ENCODE measurements at regions not wholly inside any gene's neighbourhood (a gene's known extent, or its start where the extent isn't known, plus 50 kb on each side); places are given as distances from the start of the nearest gene placed in this dataset.

DNA sequence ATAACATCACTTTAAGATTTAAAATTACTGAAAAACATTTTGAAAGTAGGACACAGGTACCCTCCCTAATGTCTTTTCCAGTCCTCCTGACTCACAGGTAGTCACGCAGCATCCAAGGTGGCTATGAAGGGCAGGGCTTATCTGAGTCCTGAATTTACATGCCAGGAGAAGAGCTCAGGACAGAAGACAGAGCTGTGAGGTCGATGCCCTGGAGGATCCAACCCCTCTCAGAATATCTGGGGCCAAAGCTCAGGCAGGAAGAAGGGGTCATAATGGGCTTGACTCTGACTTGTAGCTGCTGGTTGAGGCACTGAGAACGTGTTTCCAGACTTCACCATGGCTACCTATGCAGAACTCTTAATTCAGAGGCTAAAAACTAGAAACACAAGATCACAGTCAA, 177.5 kb downstream of the AASDH start:
- no peak for DNase-seq (ENCODE audit: low read depth in 2 of 2, low spot score in 1 of 2)

DNA sequence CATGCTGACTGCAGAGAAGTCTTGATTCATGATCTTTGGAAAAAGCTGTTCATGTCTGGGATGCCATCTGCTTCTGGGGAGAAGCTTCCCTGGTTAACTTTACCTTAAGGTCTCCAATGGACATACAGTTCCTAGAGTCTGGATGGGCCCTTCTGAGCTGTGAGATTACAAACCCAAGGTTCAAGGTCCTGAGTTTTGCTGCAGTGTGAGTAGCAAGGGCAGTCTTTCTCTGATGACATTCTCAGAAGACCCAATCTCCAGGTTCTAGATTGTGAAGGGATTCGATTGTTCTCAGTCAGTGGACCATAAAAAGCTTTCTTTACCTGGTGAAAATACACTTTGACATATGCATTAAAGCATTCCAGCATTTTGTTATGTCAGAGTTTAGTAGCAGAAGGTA, 179.2 kb downstream of the AASDH start:
- no peak for DNase-seq (ENCODE audit: low read depth in 2 of 2, low spot score in 1 of 2)

DNA sequence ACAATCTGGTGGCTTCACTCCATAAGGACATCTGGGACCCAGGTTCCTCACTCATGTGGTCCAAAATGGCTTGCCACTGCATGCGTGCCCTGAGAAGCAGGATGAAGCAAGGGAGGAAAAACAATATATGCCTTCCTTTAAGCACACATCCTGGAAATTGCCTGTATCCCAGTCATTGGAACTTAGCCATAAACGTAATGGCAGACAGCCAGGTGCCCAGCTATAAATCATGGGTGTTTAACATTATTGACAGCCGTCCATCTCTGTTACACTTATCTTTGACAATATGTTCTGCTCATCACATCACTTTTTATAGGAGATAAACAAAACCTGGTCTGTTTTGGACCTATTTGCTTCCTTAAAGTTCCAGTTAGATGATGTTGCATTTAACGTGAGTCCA, 181.0 kb downstream of the AASDH start:
- no peak for DNase-seq (ENCODE audit: low read depth in 2 of 2, low spot score in 1 of 2)

DNA sequence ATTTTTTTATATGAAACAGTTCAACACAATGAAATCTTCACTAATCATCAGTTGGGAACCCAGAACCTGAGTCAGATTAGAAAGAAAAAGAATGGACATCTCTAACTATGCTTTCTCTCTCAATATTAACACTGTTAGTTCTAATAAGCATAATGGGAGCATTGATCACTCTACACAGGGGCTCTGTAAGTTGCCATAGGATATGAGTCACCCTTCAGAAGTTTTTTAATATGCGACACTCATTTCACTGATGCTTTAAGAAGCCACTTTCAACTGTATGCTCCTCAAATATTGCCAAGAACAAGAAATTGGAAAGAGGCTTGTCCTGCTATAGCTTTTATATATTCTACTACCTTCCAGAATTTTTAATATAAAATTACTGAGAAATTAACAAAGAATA, 187.0 kb downstream of the AASDH start:
- no peak for DNase-seq (ENCODE audit: low read depth in 2 of 2, low spot score in 1 of 2)

GRCh38 chr4:56198265-56198664, 189.0 kb downstream of the AASDH start:
- DNase-seq (ENCODE audit: low read depth in 2 of 2, low spot score in 1 of 2): no peak

DNA sequence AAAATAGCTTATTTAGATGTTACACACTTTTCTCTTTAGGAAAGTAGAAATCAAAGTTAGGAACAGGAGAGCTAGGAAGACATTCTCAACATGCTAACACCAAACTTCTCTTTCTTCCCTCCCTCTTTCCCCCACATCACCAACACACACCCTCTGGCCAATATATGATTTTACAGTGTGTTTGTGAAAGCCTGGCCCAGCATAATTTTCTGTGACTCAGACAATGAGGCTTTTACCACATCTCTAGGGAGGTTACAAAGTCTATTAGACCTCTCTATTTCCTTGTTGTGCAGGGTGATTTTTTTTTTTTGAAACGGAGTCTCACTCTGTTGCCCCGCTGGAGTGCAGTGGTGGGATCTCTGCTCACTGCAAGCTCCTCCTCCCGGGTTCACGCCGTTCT, 189.9 kb downstream of the AASDH start:
- no peak for DNase-seq (ENCODE audit: low read depth in 2 of 2, low spot score in 1 of 2)

- DNase-seq (ENCODE audit: low read depth in 2 of 2, low spot score in 1 of 2): no peak
Measured at GRCh38 chr4:56195025-56195424, 192.3 kb downstream of the AASDH start.

DNA sequence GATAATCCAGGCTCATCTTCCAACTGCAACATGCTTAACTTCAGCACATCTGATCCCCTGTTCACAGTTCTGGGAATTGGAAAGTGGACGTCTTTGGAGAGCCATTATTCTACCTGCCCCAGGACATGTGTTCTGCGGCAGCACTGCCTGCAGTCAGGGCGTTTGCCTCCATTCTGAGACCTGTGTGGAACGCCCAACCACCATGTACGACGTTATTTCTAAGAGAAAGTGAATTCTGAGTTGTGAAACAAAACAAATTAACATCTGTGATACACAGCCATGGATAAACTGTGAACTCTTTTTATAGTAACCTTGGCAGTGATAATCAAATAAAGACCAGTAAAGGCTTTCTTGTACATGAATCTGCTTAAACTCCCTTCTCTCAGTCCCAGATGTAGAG, 195.8 kb downstream of the AASDH start:
- DNase-seq (ENCODE audit: low read depth in 2 of 2, low spot score in 1 of 2): no peak

DNA sequence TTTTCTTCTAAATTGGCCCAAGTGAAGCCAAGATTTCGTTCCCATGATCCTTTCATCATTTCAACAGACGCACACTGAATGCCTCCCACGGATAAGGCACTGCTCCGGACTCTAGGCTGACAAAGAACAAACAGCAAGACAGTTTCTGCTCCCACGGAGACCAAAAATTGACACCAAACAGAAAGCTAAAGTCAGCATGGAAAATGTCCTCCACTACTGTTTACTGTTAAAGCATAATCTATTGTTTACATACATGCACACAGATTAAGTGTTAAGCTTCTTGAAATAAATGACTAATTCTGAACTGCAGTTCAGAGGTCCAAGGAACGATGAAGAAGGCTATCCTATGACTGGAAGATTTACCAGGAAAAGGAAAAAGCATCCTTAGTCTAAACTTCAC, 199.6 kb downstream of the AASDH start:
- no peak for DNase-seq (ENCODE audit: low read depth in 2 of 2, low spot score in 1 of 2)

- DNase-seq (ENCODE audit: low read depth in 2 of 2, low spot score in 1 of 2): no peak
Measured at GRCh38 chr4:56186808-56187523, 200.3 kb downstream of the AASDH start.

GRCh38 chr4:56185901-56186300, 201.4 kb downstream of the AASDH start:
- no peak for DNase-seq (ENCODE audit: low read depth in 2 of 2, low spot score in 1 of 2)

- no peak for DNase-seq (ENCODE audit: low read depth in 2 of 2, low spot score in 1 of 2)
Measured at GRCh38 chr4:56184214-56184613, 203.1 kb downstream of the AASDH start.

DNA sequence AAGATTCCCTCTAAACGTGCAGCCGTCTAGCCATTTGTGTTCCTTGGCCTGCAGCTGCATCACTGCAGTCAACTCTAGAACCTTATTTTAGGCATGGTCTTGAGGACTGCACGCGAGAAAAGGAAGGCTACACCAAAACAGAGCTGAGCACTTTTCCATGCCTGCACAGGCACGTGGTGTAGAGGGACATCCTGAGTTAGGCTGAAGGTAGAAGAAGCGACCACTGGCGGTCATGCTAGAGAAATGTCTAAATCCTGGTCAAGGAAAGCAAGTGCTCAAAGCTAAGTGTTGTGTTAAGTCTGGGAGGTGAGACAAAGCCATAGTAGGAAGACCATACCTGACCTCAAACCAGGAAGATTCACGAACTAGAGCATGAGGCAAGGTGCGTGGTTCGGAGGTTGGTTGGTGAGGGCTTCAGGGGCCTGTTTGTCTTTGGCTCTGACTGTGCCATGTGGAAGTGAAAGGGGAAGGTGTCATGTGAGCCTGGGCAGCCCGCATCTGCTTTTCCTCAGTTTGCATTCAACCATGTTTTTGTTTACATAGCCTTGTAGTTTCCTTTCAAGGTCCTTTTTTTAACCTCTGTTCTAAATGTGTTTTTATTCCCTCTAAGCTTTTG, 203.8 kb downstream of the AASDH start:
- DNase-seq (ENCODE audit: low read depth in 2 of 2, low spot score in 1 of 2): no peak

DNA sequence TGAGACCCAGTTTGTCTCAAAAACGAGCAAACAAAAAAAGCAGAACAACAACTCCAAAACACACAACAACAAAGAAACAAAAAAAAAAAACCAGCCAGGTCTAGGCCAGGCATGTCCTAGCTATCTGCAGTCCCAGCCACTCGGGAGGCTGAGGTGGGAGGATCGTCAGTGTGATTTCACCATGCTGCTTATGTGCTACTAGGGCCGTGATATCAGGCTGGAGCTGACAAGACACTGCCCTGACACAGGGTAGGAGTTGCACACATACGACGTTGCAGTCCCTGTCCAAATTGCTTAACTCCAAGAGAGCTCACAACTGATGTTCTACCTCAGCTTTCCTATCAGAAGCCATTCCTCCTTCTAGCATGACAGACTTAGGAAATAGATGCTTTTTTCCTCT, 204.9 kb downstream of the AASDH start:
- DNase-seq (ENCODE audit: low read depth in 2 of 2, low spot score in 1 of 2): no peak

GRCh38 chr4:56181140-56181953, 205.9 kb downstream of the AASDH start:
- DNase-seq (ENCODE audit: low read depth in 2 of 2, low spot score in 1 of 2): no peak

DNA sequence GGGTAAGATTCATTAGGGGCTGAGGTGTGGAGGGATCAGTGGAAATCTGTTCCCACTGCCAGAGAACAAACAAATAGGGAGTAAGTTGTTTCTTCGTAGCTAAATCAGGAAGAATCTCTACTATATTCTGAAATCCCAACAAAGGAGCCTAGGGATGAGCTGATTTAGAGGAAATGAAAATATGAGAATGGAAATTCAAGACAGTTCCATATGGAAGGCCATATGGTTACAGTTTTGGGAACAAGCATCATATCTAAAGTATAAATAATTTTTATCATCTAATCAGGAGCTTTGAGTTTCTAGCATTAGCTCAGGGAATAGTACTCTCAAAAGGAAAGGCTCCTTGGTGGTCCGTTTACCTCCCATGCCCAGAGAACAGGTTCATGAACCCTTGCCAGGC, 218.2 kb downstream of the AASDH start:
- no peak for DNase-seq (ENCODE audit: low read depth in 2 of 2, low spot score in 1 of 2)

DNA sequence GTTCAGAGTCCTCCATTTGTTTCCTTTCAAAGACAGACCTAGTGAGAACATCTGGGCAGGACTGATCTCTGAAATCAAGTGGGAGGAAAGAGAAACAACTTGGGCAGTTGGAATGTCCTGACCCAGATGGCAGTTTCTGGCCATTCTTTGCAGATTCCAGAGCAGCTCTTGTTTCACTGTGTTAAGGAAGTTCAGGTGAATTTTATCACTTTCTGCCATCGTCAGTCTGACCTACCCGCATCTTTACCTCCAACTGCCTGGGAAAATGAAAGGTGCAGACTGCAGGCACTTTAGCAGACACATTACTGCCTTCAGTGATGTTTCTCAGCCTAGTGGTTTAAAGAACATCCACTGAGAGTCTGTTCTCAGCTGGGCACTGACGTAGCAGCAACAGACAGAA, 216.2 kb downstream of the CEP135 start:
- no peak for DNase-seq (ENCODE audit: low read depth in 2 of 2, low spot score in 1 of 2)

- DNase-seq (ENCODE audit: low read depth in 2 of 2, low spot score in 1 of 2): no peak
Measured at GRCh38 chr4:56160636-56161035, 211.9 kb downstream of the CEP135 start.

DNA sequence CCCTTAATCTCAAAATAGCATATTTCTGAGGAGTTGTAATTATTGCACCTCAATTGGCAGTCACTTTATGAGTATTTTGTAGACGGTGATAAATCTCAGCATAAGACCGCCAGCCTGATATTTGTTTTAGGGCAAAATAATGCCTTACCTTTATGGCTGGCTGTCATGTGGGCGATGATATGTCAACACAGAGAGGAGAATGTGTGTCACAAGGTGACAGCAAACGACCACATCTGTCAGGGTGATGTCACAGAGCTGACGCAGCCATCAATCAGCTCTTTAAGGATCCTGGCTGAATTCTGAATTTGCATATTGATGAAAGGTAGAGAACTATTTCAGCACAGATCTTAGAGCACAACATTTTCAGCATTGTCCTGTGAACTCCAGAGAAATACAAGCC, 209.7 kb downstream of the CEP135 start:
- no peak for DNase-seq (ENCODE audit: low read depth in 2 of 2, low spot score in 1 of 2)

GRCh38 chr4:56156141-56156540, 207.4 kb downstream of the CEP135 start:
- no peak for DNase-seq (ENCODE audit: low read depth in 2 of 2, low spot score in 1 of 2)

DNA sequence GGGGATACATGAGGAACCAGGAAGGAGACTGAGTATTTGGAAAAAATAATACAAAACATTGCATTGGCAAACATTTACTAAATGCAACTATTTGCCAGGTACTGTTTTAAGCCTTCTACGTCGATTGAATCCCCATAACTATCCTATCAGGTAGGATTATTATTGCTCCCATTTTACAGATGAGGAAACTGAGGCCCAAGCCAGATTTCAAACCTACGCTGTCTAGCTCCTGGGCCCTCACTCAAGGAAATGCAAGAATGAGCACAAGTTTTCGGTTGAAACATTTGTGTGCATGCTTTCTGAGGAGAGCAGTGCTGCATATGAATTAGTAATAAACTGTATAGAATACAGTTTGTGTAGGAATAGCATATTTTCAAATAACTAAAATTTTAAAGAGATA, 206.7 kb downstream of the CEP135 start:
- no peak for DNase-seq (ENCODE audit: low read depth in 2 of 2, low spot score in 1 of 2)

DNA sequence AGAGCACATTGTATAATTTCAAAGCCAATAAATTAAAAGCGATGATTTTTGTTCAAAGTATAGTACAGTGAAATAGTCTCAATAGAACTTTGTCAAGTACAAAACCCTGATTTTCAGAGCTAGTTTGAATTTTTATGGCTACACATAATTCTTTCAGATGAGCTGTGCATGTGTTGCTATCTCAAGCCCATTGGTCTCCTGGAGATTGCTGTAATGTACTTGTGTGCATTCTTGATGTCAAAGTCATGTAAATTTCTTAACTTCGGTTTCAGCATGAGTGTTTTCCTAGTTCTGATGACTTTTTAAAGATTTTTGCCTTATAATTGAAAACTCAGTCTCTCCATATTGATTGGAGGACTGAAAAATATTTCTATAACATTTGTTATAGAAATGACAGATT, 200.8 kb downstream of the CEP135 start:
- DNase-seq (ENCODE audit: low read depth in 2 of 2, low spot score in 1 of 2): no peak

Measured in stimulated activated CD8-positive, alpha-beta memory T cell treated with anti-CD3 and anti-CD28 coated beads, Interleukin-4, amount 100 ng/mL, for 4 hours (primary cell).